NCI-H2107 treated with DMSO at 0.1 percent for 48 hours (cell line): ENCODE measurements at regions not wholly inside any gene's neighbourhood (a gene's known extent, or its start where the extent isn't known, plus 50 kb on each side); places are given as distances from the start of the nearest gene placed in this dataset.
A peak's percentile ranks its signal among the peaks of the same experiment; 100 is the strongest.

Source experiments
- DNase-seq: peaks from one replicate; lab custom pipeline; 2025; ENCODE audit not compliant: unreplicated experiment; lab: John Stamatoyannopoulos, UW

DNA sequence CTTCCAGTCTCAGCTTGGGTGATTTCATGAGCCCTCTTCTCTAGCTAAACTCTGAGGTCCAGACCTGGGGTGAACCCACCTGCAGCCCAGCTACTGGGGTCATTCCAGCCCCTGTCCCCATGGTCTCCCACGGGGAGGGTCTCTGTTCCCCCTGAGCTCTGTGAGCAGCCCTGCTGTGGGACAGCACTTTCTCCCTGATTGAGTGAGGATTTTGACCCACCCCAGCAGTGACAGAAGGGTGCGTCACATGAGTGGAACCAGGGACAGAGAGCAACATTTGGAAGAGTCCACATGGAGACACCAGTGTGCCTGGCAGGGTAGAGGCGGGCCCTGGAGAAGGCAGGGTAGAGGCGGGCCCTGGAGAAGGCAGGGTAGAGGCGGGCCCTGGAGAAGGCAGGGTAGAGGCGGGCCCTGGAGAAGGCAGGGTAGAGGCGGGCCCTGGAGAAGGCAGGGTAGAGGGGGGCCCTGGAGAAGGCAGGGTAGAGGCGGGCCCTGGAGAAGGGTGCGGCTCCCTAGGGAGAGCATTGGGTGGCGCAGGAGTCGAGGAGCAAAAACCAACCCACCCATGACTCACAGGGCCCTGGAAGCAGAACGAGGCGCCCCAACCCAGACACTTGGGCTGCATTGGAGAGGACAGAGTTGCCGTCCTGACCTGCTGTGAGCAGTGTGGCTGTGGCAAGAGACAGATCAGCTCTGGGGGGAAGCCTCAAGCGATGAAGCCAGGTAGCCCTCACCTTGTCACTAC lies 227.7 kb upstream of the B3GAT1 start:
- DNase-seq = no peak

DNA sequence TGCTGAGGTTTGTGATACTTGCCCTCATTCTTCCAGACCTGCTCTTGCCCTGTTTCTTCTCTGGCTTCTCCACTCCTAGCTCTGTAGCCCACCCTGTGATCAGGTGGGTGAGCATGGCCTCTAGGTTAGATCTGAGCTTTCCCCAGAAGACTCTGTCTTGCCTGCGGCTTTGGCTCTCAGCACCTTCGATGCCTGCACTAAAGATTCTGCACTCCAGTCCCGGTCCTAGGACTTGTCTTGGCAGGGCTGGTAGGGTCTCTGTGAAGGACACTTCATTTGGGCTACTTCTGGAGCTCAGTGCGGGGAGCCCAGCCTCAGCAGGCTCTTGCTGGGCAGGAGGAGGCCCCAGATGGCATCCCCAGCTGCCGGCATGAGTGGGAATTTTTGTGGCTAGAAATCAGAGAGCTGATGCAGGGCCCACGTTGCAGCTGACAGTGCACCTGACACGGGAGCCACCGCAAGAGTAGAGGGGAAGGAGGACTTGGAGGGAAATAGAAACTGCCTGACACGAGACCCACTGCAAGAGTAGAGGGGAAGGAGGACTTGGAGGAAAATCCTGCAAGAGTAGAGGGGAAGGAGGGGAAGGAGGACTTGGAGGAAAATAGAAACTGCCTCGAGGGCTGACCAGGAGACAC lies 226.9 kb upstream of the B3GAT1 start:
- peak; percentile 4 for DNase-seq

DNA sequence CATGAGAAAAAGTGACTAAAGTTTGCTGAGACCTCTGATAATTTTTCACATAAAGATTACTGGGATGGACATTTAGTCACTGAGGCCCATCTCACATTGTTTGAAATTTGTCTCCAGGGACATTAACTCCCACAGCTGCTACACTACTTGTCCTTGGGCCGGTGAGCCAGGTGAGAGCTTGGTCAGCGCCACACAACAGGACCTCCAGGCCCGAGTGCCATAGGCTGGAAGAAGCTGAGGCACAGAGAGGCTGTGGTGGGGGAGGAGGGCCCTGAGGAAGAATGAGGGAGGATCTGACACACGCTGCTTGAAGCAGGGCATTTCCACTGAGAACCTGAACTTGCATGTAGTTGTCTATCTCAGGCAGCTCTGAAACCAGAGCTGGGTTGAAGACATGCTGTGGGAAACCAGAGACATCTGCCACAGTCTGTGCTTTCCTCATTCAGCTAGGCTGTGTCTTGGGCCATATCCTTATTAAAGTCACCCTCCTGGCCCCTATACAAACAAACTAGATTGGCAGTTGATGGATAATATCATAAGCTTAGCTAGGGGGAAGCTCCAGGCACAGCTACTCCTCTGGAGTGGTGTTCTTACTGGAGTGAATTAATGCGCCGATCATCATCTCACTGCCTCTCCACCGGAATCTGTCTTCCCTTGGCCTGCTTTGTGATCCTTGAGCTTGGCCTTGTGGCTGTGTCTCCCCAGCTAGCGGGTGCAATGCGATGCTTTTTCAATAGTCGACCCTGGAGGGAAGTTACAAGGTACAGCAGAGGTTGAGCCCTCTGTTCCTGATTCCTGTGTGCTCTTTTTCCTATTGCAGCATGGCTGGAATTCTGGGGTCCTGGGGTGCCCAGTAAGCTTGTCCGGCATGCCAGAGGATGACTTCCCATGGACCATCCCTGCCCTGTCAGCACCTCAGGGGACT lies 225.3 kb upstream of the B3GAT1 start:
- DNase-seq = no peak

DNA sequence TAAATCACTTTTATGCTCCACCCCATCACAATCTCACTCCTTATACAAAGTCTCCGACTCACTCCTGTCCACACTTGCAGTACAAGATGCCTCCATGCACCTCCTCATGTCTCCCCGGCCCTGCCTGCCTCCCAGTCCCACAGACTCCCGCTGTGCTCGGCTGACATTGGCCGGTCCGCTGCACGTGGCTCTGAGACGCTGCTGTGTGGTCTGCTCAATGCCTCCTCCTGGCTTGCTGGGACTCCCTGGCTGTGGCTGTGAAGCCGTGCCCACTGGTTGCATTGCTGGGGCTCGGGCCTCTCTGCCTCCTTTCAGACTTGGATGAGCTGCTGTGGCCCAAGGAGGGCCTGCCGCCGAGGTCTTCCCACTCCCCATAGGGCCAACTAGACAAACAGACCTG lies 224.0 kb upstream of the B3GAT1 start:
- no peak for DNase-seq

DNA sequence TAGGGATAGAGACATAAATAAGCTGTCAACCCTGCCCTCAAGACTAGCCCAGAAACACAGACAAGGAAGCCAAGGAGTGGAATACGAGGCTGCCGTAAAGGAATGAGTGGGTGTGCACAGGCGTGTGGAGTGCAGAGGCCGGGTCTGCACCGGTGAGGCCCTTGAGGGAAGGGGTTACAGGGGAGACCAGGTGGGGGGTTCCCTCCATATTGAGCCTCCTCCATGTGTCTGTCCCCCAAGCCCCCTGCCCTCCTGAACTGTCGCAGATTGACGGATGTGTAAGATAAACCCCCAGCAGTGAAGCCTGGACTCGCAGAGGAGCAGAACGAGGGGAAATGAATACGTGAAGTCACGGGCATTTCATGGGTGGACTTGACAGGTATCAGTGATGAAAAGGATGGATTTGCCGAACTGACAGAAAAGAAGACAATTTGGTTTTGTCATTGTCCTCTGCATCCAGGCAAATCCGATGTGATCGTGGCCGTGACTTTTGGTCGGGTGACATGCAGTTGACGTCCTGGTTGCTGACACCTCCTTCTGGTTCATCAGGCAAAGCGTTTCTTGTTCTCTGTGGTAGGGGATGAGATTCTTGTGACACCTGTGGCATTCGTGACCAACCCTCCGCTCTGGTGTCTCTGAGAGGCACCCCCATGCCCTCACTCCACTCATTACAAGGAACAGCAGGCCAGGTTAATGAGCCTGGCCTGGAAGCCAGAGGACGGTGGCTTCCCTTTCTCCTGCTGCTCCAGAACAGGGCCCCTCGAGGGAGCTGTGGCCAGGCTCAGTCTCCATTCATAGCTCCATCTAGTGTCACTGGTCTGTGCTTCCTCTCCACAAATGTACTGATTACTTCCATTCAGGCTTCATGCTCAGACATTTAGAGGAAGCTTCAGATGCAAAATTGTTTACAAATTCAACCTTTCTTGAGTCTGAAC lies 223.1 kb upstream of the B3GAT1 start:
- no peak for DNase-seq

DNA sequence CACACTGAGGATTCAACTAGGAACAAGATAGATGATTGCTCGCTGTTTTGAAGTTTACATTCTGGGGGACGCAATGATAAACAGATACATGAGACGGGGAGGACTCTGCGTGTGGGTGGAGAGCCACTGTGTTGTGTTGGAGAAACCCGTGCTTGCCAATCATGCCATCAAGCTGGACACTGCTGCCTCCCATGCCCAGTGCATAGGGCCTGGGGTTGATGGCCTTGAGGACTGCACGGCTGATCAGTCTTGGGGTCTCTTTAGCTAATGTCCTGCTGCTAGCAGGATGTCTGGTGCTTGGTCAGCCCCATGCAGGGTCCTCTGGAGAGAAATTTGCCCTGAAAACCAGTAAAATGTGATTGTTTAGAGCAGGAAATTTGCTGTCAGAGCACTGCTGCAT lies 221.2 kb upstream of the B3GAT1 start:
- DNase-seq = no peak

DNA sequence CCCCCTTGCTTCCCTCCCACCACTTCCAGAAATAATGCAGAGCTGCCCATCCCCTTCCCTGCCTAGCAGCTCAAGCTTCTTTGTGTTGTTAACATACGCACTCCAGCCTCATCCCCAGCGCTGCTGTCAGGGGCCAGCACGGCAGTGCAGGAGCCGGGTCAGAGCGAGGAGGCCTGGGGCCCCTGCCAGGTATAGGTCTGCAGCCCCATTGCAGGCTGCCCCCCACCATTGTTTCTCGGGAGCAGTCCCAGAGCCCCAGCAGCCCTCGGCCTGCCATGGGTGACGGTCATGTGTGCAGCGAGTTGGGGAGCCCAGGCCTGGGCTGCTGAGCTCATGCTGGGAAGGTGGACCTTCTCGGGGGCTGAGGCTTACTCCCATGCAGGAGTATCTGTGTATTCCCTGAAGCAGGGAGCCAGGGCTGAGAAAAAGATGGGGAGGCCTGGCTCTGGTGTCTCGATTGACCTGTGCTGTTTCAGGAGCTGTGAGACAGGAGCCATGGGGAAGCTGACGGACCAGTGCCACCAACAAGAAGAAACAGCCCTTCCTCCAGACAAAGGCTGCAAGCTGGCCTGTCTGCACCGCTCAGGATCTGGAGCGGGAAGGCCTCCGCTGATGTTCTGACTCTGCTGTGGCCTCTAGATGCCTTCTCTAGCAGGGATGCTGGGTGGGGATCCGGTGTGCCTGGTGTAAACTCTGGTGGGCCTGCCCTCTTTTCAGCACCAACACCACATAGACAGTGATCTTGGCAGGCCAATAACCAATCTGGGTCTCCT lies 220.5 kb upstream of the B3GAT1 start:
- no peak for DNase-seq

DNA sequence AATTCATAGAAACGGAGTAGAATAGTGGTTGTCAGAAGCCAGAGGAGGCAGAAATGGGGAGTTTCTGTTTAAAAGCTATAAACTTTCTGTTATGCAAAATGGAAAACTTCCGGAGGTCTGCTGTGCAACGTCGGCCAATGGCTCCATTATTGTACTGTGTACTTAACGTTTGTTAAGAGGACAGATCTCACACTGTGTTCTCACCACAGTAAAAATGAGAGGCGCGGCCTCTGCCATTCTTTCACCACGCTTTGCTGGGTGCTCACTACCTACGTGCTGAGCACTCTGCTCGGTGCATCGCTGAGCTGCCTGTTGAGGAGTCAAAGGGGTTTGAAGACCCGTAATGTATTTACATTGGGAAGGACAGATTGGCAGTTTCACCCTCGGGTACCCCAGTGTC lies 218.8 kb upstream of the B3GAT1 start:
- DNase-seq = no peak

DNA sequence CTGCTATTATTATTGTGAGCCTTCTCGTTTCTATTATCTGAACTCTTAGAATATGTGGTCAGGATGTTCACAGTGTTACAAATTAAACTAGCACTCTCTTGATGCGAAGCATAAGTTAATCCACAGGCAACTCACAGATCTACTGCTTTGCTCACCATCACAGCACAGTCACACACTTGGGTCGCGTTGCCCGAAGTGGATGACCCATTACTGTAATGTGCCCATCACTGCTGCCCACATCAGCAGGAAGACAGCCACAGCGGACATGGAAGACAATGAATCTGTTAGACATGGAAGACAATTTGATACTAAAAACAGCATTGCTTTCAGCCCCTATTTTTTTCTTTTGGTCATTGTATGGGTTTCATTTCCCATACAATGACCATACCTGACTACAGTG lies 216.4 kb upstream of the B3GAT1 start:
- no peak for DNase-seq

DNA sequence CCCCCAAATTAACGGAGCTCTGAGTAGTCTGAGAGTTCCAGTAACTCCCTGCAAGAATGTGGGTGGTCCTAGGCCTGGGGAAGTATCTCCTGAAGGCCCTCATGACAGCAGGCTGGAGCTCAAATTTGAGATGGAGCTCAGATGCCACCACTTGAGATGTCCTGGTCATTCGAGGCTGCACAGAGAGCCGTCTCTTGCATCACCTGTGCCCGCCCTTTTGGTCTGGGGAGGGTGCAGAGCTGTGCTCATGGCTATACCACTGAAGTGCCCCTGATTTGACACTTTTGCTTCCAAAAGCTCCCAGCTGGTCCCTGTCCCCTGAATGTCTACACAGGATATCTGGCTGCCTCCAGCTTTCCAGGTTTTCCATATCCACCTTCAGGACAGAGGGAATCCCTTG lies 214.0 kb upstream of the B3GAT1 start:
- DNase-seq = no peak

DNA sequence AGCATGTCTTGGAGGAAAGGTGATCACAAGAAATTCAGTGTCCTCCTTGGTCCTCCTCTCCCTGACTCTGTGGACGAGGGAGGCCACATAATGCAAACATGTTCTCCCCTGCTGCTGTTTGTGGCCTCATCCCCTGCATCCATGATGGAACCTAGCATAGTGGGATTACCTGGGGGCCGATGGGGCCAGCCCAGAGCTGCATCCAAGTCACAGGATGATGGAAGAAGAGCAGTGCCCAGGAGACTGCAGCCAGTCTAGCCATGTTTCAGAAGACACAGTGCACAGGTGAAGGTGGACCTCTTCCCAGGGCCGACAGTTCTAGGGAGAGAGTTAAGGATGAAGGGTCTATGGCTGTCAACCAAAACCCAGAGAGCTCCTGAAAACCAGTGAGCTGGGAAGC lies 213.6 kb upstream of the B3GAT1 start:
- no peak for DNase-seq

DNA sequence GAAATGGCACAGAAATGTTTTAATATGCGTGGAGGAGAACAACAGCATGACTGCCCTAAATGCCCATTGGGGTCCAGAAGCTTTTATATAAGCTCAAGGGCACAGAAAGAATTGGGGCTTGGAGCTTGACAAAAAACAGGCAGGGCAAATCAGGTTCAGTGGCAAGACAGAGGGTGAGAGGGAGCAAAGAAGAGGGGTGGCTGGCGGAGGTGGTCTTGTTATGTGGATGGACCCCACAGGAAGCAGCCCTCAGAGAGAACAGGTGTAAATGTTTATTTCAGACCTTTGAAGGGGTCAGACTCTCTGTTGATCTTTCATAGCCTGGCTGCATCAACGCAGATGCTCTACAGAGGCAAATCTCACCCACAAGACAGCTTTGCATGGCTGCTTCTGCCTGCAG lies 213.1 kb upstream of the B3GAT1 start:
- no peak for DNase-seq

DNA sequence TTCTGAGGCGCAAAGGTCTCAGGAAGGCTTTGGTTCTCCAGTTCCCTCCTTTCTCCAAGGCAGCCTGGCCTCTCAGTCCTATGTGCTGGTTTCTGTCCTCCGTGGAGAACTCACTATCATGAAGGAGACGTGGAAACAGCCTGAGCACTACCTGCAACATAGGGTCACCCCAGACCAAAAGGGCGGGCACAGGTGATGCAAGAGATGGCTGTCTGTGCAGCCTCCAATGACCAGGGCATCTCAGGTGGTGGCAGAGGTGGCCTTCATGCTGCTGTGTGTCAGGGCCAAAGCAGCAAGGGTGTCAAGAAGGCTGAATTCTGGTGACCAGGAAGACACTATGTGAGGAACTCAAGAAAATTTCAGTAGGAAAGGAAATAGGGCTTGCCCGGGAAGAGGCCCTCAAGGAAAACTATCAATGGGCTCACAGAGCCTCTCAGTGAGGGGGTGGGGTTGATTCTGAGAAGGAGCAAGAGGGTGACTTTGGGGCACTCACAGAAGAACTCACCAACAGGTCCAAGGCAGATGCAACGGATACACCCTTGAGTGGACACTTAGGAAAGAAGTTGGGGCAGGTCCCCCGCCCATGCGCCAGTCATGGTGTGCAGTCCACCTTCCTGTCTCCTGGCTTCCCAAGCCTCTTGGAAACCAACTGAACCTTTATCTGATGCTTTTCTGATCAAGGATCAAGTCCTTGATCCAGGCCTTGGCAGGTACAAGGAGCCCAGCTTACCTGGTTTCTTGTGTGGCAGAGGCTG lies 212.3 kb upstream of the B3GAT1 start:
- DNase-seq = no peak

DNA sequence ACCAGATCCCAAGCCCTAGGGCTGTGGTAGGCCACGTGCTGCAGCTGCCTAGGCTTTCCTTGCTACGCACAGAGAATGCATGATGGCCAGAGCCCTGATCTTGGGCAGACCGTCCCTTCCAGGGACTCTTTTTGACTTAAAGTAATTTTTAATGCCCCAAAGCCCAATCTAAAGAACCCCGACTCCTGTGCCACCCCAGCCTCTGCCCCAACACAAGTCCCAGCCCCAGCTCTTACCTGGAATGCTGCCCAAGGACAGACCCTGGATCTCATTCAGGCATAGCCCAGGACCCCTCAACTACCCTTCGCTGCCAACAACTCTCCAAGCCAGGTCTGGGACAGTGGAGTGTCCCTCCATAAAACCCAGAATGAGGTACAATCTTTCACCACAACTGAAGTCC lies 211.7 kb upstream of the B3GAT1 start:
- DNase-seq = no peak

DNA sequence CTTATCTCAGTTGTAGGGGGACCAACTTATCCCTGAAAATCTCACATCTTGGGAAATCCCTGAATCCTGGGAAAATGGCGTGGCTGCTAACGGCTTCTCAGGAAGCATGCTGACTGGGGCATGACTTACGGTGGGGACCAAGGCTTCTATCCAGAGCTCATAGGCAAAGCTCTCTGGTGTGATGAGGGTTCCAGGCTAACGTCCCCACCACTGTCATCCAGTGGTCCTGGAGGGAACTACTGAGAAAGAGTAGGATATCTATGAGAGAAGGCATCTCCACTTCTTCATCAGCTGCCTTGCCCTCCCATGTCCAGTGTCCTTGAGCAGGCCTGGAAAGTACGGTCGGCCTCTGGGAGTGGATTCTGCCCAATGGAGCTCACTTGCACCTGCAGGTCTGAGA lies 210.4 kb upstream of the B3GAT1 start:
- DNase-seq = no peak

DNA sequence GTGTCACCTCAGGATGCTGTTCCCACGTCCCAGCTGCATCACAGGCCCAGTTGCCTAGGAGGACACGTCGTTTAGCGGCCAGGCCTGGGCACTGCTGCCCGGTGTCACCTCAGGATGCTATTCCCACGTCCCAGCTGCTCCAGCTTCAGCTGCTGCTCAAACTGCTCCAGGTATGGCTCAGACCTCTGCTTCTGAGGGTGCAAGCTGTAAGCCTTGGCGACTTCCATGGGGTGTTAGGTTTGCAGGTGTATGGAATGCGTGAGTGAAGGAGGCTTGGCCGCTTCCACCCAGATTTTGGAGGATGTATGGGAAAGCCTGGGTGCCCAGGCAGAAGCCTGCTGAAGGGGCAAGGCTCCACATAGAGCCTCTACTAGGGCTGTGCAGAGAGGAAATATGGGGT lies 205.3 kb upstream of the B3GAT1 start:
- no peak for DNase-seq

DNA sequence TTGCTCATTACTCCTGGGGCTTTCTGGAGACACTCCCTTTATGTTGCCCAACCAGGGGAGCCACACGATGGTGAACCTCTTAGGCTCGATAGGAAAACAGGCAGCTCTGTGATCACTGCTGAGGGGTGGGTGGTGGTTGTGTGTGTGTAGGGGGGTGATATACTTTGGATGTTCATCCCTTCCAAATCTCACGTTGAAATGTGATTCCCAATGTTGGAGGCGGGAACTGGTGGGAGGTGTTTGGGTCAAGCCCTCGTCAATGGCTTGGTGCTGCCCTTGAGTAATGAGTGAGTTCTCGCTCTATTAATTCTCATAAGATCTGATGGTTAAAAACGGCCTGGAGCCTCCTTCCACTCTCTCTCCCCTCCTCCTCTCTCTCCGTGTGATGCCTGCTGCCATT lies 204.0 kb upstream of the B3GAT1 start:
- no peak for DNase-seq

DNA sequence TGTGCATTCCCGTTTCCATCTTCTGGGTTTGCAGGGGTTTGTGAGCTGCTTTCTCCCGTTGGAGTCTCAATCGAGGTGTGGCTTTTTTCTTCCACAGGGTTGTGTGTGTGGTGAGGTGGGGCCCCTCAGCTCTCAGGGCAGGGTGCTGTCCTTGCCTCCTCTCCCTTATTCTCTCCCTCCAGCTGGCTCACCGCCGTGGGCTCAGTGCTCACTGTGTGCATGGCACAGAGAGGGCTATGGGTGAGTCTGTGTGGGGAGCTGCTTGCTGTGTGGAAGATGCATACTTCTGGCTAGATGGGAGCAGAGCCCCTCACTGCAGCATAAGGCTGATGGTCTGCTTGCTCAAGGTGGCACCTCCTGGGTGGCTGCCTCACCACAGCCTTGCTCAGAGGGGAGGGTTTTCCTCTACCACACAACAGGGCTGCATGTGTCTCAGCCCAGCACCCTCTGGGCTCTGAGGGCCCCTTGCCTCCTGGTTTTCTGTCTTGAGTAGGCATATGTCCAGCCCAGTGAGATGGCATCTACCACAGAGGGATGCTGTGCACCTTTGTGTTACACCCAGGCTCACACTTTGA lies 203.1 kb upstream of the B3GAT1 start:
- no peak for DNase-seq

DNA sequence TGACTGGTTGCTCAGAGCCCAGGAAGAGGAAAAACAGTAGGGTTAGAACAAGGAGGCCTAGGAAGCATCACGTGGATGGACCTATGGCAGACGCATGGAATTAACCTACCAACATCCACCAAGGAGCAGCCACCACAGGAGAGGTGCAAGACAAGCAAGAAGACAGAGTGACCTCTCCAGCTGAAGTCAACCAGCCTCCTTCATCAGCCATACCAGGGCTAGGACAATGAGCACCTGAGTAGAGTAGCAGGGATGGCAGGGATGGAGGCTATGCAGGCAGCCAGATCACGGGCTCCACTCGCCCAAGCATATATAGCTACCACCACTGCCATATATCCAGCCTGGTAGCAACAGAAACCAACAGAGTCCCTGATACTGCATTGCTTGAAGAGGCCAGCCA lies 202.1 kb upstream of the B3GAT1 start:
- DNase-seq = no peak
